HEK293 (cell line): ENCODE measurements at regions not wholly inside any gene's neighbourhood (a gene's known extent, or its start where the extent isn't known, plus 50 kb on each side); places are given as distances from the start of the nearest gene placed in this dataset.

ENCODE experiments used
- HOXC10 ChIP-seq: sonication (generic); formaldehyde crosslinking; IDR thresholded peaks from 2 replicates; pipeline ENCODE4 v1.8.1; 2023; ENCODE audit warnings: mild to moderate bottlenecking, missing genetic modification reagents
- KLF9 ChIP-seq: fragments of 450-650 bp; formaldehyde crosslinking; IDR thresholded peaks from 2 replicates; pipeline ENCODE4 v1.5.1; 2016; ENCODE audit warnings: missing biosample characterization, missing genetic modification characterization, low read depth
- MZF1 ChIP-seq: fragments of 450-650 bp; formaldehyde crosslinking; IDR thresholded peaks from 2 replicates; pipeline ENCODE4 v1.5.1; 2017; ENCODE audit warnings: missing biosample characterization, missing genetic modification characterization, borderline replicate concordance
- ZEB2 ChIP-seq: fragments of 450-650 bp; formaldehyde crosslinking; IDR thresholded peaks from 2 replicates; pipeline ENCODE4 v1.5.1; 2016; ENCODE audit warnings: missing biosample characterization, missing genetic modification characterization
- ZNF248 ChIP-seq: fragments of 450-650 bp; formaldehyde crosslinking; IDR thresholded peaks from 2 replicates; pipeline ENCODE4 v1.5.1; 2017; ENCODE audit warnings: missing biosample characterization, missing genetic modification characterization
- ZNF274 ChIP-seq, 2 experiments: fragments of 200-500 bp in 1 of 2; fragments of 450-650 bp in 1 of 2; sonication (Bioruptor generic) in 1 of 2; formaldehyde crosslinking in 1 of 2; IDR thresholded peaks; 2 replicates each; pipeline versions ENCODE4 v1.5.1 to v1.6.1; 2014 to 2016; ENCODE audit warnings: borderline replicate concordance in 1 of 2, inconsistent platforms in 1 of 2, low read length in 1 of 2, missing biosample characterization in 1 of 2, missing genetic modification characterization in 1 of 2
- ZNF394 ChIP-seq: fragments of 450-650 bp; formaldehyde crosslinking; IDR thresholded peaks from 2 replicates; pipeline ENCODE4 v1.5.1; 2016; ENCODE audit warnings: missing biosample characterization, missing genetic modification characterization, mild to moderate bottlenecking, moderate library complexity, borderline replicate concordance
- ZNF549 ChIP-seq: fragments of 450-650 bp; IDR thresholded peaks from 2 replicates; pipeline ENCODE4 v1.5.1; 2018; ENCODE audit warnings: missing biosample characterization, missing genetic modification characterization, mild to moderate bottlenecking, inconsistent platforms, moderate library complexity
- TF ChIP-seq, protein P1 (sequence below): fragments of 450-650 bp; formaldehyde crosslinking; IDR thresholded peaks from 2 replicates; pipeline ENCODE4 v1.5.1; 2016; ENCODE audit warnings: missing biosample characterization, missing genetic modification characterization
- TF ChIP-seq, protein P2 (sequence below): fragments of 450-650 bp; formaldehyde crosslinking; IDR thresholded peaks from 2 replicates; pipeline ENCODE4 v1.5.1; 2016; ENCODE audit warnings: missing biosample characterization, missing genetic modification characterization
- TF ChIP-seq, protein P3 (sequence below): fragments of 450-650 bp; formaldehyde crosslinking; IDR thresholded peaks from 2 replicates; pipeline ENCODE4 v1.5.1; 2016; ENCODE audit warnings: missing biosample characterization, missing genetic modification characterization
- TF ChIP-seq, protein P4 (sequence below): fragments of 450-650 bp; formaldehyde crosslinking; optimal IDR thresholded peaks from 2 replicates; pipeline ENCODE3; 2016; ENCODE audit warnings: missing biosample characterization, mild to moderate bottlenecking, missing genetic modification characterization
- TF ChIP-seq, protein P5 (sequence below): fragments of 450-650 bp; formaldehyde crosslinking; conservative IDR thresholded peaks from 2 replicates; pipeline ENCODE4 v1.5.1; 2016; ENCODE audit warnings: low read depth, missing biosample characterization, missing genetic modification characterization
- TF ChIP-seq, protein P6 (sequence below): fragments of 450-650 bp; formaldehyde crosslinking; IDR thresholded peaks from 2 replicates; pipeline ENCODE4 v1.5.1; 2017; ENCODE audit warnings: missing biosample characterization, missing genetic modification characterization

DNA sequence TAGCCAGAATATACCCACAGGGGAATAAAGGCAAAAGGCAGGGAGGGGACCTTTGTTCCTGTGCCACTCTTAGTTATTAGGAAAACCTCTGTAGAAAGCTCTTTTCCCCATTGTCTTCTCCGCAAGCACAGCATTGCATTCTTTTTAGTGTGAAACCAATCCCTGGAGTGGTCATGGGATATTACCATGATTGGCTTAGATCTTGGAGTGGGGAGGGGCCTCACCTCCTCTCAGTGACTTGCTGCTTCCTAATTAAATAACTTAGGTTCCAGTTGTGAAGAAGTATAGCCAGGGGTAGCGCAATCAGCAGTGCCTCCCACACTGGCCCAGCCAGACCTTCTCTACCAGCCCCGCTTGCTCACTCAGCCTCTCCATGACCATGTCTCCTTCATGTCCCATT, 49.9 kb upstream of the AFF3 start:
- TF ChIP-seq, protein P1, sequence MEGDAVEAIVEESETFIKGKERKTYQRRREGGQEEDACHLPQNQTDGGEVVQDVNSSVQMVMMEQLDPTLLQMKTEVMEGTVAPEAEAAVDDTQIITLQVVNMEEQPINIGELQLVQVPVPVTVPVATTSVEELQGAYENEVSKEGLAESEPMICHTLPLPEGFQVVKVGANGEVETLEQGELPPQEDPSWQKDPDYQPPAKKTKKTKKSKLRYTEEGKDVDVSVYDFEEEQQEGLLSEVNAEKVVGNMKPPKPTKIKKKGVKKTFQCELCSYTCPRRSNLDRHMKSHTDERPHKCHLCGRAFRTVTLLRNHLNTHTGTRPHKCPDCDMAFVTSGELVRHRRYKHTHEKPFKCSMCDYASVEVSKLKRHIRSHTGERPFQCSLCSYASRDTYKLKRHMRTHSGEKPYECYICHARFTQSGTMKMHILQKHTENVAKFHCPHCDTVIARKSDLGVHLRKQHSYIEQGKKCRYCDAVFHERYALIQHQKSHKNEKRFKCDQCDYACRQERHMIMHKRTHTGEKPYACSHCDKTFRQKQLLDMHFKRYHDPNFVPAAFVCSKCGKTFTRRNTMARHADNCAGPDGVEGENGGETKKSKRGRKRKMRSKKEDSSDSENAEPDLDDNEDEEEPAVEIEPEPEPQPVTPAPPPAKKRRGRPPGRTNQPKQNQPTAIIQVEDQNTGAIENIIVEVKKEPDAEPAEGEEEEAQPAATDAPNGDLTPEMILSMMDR (tag by site-specific recombination): no peak
- TF ChIP-seq ZNF549 (tag by site-specific recombination): no peak
- TF ChIP-seq, protein P2, sequence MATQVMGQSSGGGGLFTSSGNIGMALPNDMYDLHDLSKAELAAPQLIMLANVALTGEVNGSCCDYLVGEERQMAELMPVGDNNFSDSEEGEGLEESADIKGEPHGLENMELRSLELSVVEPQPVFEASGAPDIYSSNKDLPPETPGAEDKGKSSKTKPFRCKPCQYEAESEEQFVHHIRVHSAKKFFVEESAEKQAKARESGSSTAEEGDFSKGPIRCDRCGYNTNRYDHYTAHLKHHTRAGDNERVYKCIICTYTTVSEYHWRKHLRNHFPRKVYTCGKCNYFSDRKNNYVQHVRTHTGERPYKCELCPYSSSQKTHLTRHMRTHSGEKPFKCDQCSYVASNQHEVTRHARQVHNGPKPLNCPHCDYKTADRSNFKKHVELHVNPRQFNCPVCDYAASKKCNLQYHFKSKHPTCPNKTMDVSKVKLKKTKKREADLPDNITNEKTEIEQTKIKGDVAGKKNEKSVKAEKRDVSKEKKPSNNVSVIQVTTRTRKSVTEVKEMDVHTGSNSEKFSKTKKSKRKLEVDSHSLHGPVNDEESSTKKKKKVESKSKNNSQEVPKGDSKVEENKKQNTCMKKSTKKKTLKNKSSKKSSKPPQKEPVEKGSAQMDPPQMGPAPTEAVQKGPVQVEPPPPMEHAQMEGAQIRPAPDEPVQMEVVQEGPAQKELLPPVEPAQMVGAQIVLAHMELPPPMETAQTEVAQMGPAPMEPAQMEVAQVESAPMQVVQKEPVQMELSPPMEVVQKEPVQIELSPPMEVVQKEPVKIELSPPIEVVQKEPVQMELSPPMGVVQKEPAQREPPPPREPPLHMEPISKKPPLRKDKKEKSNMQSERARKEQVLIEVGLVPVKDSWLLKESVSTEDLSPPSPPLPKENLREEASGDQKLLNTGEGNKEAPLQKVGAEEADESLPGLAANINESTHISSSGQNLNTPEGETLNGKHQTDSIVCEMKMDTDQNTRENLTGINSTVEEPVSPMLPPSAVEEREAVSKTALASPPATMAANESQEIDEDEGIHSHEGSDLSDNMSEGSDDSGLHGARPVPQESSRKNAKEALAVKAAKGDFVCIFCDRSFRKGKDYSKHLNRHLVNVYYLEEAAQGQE: no peak
- TF ChIP-seq, protein P3, sequence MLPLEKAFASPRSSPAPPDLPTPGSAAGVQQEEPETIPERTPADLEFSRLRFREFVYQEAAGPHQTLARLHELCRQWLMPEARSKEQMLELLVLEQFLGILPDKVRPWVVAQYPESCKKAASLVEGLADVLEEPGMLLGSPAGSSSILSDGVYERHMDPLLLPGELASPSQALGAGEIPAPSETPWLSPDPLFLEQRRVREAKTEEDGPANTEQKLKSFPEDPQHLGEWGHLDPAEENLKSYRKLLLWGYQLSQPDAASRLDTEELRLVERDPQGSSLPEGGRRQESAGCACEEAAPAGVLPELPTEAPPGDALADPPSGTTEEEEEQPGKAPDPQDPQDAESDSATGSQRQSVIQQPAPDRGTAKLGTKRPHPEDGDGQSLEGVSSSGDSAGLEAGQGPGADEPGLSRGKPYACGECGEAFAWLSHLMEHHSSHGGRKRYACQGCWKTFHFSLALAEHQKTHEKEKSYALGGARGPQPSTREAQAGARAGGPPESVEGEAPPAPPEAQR (tag by site-specific recombination): no peak
- TF ChIP-seq, protein P4, sequence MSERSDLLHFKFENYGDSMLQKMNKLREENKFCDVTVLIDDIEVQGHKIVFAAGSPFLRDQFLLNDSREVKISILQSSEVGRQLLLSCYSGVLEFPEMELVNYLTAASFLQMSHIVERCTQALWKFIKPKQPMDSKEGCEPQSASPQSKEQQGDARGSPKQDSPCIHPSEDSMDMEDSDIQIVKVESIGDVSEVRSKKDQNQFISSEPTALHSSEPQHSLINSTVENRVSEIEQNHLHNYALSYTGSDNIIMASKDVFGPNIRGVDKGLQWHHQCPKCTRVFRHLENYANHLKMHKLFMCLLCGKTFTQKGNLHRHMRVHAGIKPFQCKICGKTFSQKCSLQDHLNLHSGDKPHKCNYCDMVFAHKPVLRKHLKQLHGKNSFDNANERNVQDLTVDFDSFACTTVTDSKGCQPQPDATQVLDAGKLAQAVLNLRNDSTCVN (tag by site-specific recombination): no peak
- TF ChIP-seq ZEB2 (tag by site-specific recombination): no peak
- TF ChIP-seq, protein P5, sequence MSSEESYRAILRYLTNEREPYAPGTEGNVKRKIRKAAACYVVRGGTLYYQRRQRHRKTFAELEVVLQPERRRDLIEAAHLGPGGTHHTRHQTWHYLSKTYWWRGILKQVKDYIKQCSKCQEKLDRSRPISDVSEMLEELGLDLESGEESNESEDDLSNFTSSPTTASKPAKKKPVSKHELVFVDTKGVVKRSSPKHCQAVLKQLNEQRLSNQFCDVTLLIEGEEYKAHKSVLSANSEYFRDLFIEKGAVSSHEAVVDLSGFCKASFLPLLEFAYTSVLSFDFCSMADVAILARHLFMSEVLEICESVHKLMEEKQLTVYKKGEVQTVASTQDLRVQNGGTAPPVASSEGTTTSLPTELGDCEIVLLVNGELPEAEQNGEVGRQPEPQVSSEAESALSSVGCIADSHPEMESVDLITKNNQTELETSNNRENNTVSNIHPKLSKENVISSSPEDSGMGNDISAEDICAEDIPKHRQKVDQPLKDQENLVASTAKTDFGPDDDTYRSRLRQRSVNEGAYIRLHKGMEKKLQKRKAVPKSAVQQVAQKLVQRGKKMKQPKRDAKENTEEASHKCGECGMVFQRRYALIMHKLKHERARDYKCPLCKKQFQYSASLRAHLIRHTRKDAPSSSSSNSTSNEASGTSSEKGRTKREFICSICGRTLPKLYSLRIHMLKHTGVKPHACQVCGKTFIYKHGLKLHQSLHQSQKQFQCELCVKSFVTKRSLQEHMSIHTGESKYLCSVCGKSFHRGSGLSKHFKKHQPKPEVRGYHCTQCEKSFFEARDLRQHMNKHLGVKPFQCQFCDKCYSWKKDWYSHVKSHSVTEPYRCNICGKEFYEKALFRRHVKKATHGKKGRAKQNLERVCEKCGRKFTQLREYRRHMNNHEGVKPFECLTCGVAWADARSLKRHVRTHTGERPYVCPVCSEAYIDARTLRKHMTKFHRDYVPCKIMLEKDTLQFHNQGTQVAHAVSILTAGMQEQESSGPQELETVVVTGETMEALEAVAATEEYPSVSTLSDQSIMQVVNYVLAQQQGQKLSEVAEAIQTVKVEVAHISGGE (tag by site-specific recombination): no peak
- no peak for TF ChIP-seq MZF1 (tag by site-specific recombination)
- no peak for TF ChIP-seq KLF9 (tag by site-specific recombination)
- no peak for TF ChIP-seq ZNF248
- TF ChIP-seq ZNF394: no peak
- no peak for TF ChIP-seq ZNF274 (IDR thresholded peaks at IDR 0.05; ENCODE audit: low read length)
- TF ChIP-seq ZNF274 (tag by site-specific recombination; IDR thresholded peaks at IDR 0.05; ENCODE audit: borderline replicate concordance): no peak
- TF ChIP-seq HOXC10 (CRISPR knock-in tag): no peak
- TF ChIP-seq, protein P6, sequence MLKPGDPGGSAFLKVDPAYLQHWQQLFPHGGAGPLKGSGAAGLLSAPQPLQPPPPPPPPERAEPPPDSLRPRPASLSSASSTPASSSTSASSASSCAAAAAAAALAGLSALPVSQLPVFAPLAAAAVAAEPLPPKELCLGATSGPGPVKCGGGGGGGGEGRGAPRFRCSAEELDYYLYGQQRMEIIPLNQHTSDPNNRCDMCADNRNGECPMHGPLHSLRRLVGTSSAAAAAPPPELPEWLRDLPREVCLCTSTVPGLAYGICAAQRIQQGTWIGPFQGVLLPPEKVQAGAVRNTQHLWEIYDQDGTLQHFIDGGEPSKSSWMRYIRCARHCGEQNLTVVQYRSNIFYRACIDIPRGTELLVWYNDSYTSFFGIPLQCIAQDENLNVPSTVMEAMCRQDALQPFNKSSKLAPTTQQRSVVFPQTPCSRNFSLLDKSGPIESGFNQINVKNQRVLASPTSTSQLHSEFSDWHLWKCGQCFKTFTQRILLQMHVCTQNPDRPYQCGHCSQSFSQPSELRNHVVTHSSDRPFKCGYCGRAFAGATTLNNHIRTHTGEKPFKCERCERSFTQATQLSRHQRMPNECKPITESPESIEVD (tag by site-specific recombination): no peak
